ENCODE measurements at regions not wholly inside any gene's neighbourhood (a gene's known extent, or its start where the extent isn't known, plus 50 kb on each side); places are given as distances from the start of the nearest gene placed in this dataset.

GRCh38 chr6:76631622-76632021 lies 559.2 kb upstream of the IMPG1 start:
- no peak for FAIRE-seq
- H3K27ac ChIP-seq (ENCODE audit: control insufficient read depth, insufficient read depth, low read length): no peak overlapping the region

GRCh38 chr6:76615395-76615794 lies 542.9 kb upstream of the IMPG1 start:
- FAIRE-seq (no peak), DNase-seq (ENCODE audit: low read depth, low spot score) (no peak)
- Histone ChIP-seq H3K27me3 (ENCODE audit: control insufficient read depth, extremely low read depth, insufficient read depth, low read length) (no peaks in the 10 kb centered on the region), H3K36me3 (ENCODE audit: control insufficient read depth in 2 of 2, extremely low read depth in 1 of 2, insufficient read depth in 2 of 2, low read length in 2 of 2) (no peaks in the 10 kb centered on the region), H3K27ac (ENCODE audit: control insufficient read depth, insufficient read depth, low read length) (no peak overlapping the region), H3K4me2 (ENCODE audit: control insufficient read depth, extremely low read depth, insufficient read depth, low read depth, low read length) (no peak overlapping the region), H3K9me1 (ENCODE audit: control insufficient read depth, extremely low read depth, insufficient read depth, low read length) (no peaks in the 10 kb centered on the region), H4K20me1 (ENCODE audit: control insufficient read depth, extremely low read depth, insufficient read depth, low read length) (no peaks in the 10 kb centered on the region), H3K9ac (ENCODE audit: control insufficient read depth, extremely low read depth, insufficient read depth, low read length) (no peak overlapping the region), H3K4me1 (ENCODE audit: control insufficient read depth, extremely low read depth, insufficient read depth, low read length) (no peaks in the 10 kb centered on the region), H3K4me3 (ENCODE audit: control insufficient read depth in 2 of 3, extremely low read depth in 1 of 3, insufficient read depth in 2 of 3, low read depth in 1 of 3, low read length in 3 of 3) (no peak overlapping the region), H3K79me2 (ENCODE audit: control insufficient read depth, insufficient read depth, low read length) (no peaks in the 10 kb centered on the region), H3K9me3 (ENCODE audit: control insufficient read depth, low read depth, low read length) (no peaks in the 10 kb centered on the region), H2AFZ (ENCODE audit: control insufficient read depth, low read length) (no peak overlapping the region)
- TF ChIP-seq EZH2 (IDR thresholded peaks at IDR 0.05; ENCODE audit: low read length): no peak
- dilution Hi-C loops (cut with MboI; ENCODE audit: extremely low pct_ligation_motif_present, low sequenced_read_pairs): no loop called here

More at GRCh38 chr6:76631622-76632021, 559.2 kb upstream of the IMPG1 start:
- Histone ChIP-seq H3K9ac (ENCODE audit: control insufficient read depth, extremely low read depth, insufficient read depth, low read length) (no peak overlapping the region), H3K9me3 (ENCODE audit: control insufficient read depth, low read depth, low read length) (peaks cover 1% of the 10 kb centered on the region), H2AFZ (ENCODE audit: control insufficient read depth, low read length) (no peak overlapping the region), H3K9me1 (ENCODE audit: control insufficient read depth, extremely low read depth, insufficient read depth, low read length) (no peaks in the 10 kb centered on the region), H3K79me2 (ENCODE audit: control insufficient read depth, insufficient read depth, low read length) (no peaks in the 10 kb centered on the region), H3K4me3 (ENCODE audit: control insufficient read depth in 2 of 3, extremely low read depth in 1 of 3, insufficient read depth in 2 of 3, low read depth in 1 of 3, low read length in 3 of 3) (no peak overlapping the region), H3K36me3 (ENCODE audit: control insufficient read depth in 2 of 2, extremely low read depth in 1 of 2, insufficient read depth in 2 of 2, low read length in 2 of 2) (no peaks in the 10 kb centered on the region), H3K4me2 (ENCODE audit: control insufficient read depth, extremely low read depth, insufficient read depth, low read depth, low read length) (no peak overlapping the region), H3K27me3 (ENCODE audit: control insufficient read depth, extremely low read depth, insufficient read depth, low read length) (no peaks in the 10 kb centered on the region), H3K4me1 (ENCODE audit: control insufficient read depth, extremely low read depth, insufficient read depth, low read length) (no peaks in the 10 kb centered on the region), H4K20me1 (ENCODE audit: control insufficient read depth, extremely low read depth, insufficient read depth, low read length) (no peaks in the 10 kb centered on the region)
- TF ChIP-seq, protein P1, sequence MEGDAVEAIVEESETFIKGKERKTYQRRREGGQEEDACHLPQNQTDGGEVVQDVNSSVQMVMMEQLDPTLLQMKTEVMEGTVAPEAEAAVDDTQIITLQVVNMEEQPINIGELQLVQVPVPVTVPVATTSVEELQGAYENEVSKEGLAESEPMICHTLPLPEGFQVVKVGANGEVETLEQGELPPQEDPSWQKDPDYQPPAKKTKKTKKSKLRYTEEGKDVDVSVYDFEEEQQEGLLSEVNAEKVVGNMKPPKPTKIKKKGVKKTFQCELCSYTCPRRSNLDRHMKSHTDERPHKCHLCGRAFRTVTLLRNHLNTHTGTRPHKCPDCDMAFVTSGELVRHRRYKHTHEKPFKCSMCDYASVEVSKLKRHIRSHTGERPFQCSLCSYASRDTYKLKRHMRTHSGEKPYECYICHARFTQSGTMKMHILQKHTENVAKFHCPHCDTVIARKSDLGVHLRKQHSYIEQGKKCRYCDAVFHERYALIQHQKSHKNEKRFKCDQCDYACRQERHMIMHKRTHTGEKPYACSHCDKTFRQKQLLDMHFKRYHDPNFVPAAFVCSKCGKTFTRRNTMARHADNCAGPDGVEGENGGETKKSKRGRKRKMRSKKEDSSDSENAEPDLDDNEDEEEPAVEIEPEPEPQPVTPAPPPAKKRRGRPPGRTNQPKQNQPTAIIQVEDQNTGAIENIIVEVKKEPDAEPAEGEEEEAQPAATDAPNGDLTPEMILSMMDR (optimal IDR thresholded peaks at IDR 0.05 in 1 of 3, IDR thresholded peaks at IDR 0.05 in 1 of 3, conservative IDR thresholded peaks at IDR 0.05 in 1 of 3; ENCODE audit: extremely low read depth in 1 of 3, insufficient read depth in 2 of 3, low read length in 3 of 3): no peak
- no peak for TF ChIP-seq EZH2 (IDR thresholded peaks at IDR 0.05; ENCODE audit: low read length)
- dilution Hi-C loops (cut with MboI; ENCODE audit: extremely low pct_ligation_motif_present, low sequenced_read_pairs): no loop called here
- DNase-seq (ENCODE audit: low read depth, low spot score): no peak

GRCh38 chr6:76612954-76613353 lies 540.5 kb upstream of the IMPG1 start:
- Histone ChIP-seq H4K20me1 (ENCODE audit: control insufficient read depth, extremely low read depth, insufficient read depth, low read length) (no peaks in the 10 kb centered on the region), H3K4me2 (ENCODE audit: control insufficient read depth, extremely low read depth, insufficient read depth, low read depth, low read length) (no peak overlapping the region), H3K4me1 (ENCODE audit: control insufficient read depth, extremely low read depth, insufficient read depth, low read length) (no peaks in the 10 kb centered on the region), H3K27me3 (ENCODE audit: control insufficient read depth, extremely low read depth, insufficient read depth, low read length) (no peaks in the 10 kb centered on the region), H3K9me3 (ENCODE audit: control insufficient read depth, low read depth, low read length) (no peaks in the 10 kb centered on the region), H3K79me2 (ENCODE audit: control insufficient read depth, insufficient read depth, low read length) (no peaks in the 10 kb centered on the region), H2AFZ (ENCODE audit: control insufficient read depth, low read length) (no peak overlapping the region), H3K36me3 (ENCODE audit: control insufficient read depth in 2 of 2, extremely low read depth in 1 of 2, insufficient read depth in 2 of 2, low read length in 2 of 2) (no peaks in the 10 kb centered on the region), H3K9me1 (ENCODE audit: control insufficient read depth, extremely low read depth, insufficient read depth, low read length) (no peaks in the 10 kb centered on the region), H3K4me3 (ENCODE audit: control insufficient read depth in 2 of 3, extremely low read depth in 1 of 3, insufficient read depth in 2 of 3, low read depth in 1 of 3, low read length in 3 of 3) (no peak overlapping the region), H3K27ac (ENCODE audit: control insufficient read depth, insufficient read depth, low read length) (no peak overlapping the region), H3K9ac (ENCODE audit: control insufficient read depth, extremely low read depth, insufficient read depth, low read length) (no peak overlapping the region)
- DNase-seq (ENCODE audit: low read depth, low spot score) (no peak), FAIRE-seq (no peak)
- no peak for TF ChIP-seq EZH2 (IDR thresholded peaks at IDR 0.05; ENCODE audit: low read length)
- TF ChIP-seq, protein P1 (optimal IDR thresholded peaks at IDR 0.05 in 1 of 3, IDR thresholded peaks at IDR 0.05 in 1 of 3, conservative IDR thresholded peaks at IDR 0.05 in 1 of 3; ENCODE audit: extremely low read depth in 1 of 3, insufficient read depth in 2 of 3, low read length in 3 of 3): no peak
- dilution Hi-C loops (cut with MboI; ENCODE audit: extremely low pct_ligation_motif_present, low sequenced_read_pairs): no loop called here

All from keratinocyte (primary cell).